ENCODE measurements at regions not wholly inside any gene's neighbourhood (a gene's known extent, or its start where the extent isn't known, plus 50 kb on each side); places are given as distances from the start of the nearest gene placed in this dataset.
A peak's percentile ranks its signal among the peaks of the same experiment; 100 is the strongest.

DNA sequence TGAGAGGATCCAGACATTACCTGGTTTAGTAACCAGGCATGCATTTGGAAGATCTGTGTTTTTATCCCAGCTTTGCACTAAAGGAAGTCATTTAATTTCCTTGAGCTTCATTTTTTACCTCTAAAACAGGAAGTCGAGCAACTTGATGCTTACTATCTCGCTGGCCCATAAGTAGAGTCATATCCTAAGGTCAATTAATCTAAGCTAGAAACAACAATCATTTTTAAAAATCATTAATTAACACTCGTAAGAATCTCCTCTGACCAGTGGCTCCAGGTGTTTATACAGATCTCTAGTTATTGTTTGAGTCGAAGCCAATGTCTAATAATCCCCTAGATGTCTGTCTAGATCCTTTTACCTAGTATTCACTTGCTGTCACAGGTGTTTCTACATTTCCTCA, 355.8 kb upstream of the DCN start:
- Histone ChIP-seq H3K4me3 (ENCODE audit: low read depth, low read length) (no peak overlapping the region), H3K36me3 (ENCODE audit: control insufficient read depth, insufficient read depth, low read length) (no peaks in the 10 kb centered on the region), H3K27me3 (ENCODE audit: control insufficient read depth, insufficient read depth, low read length) (no peaks in the 10 kb centered on the region)
- DNase-seq (ENCODE audit: low read depth): no peak
- FAIRE-seq: no peak
- TF ChIP-seq, protein P1, sequence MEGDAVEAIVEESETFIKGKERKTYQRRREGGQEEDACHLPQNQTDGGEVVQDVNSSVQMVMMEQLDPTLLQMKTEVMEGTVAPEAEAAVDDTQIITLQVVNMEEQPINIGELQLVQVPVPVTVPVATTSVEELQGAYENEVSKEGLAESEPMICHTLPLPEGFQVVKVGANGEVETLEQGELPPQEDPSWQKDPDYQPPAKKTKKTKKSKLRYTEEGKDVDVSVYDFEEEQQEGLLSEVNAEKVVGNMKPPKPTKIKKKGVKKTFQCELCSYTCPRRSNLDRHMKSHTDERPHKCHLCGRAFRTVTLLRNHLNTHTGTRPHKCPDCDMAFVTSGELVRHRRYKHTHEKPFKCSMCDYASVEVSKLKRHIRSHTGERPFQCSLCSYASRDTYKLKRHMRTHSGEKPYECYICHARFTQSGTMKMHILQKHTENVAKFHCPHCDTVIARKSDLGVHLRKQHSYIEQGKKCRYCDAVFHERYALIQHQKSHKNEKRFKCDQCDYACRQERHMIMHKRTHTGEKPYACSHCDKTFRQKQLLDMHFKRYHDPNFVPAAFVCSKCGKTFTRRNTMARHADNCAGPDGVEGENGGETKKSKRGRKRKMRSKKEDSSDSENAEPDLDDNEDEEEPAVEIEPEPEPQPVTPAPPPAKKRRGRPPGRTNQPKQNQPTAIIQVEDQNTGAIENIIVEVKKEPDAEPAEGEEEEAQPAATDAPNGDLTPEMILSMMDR (IDR thresholded peaks at IDR 0.05; ENCODE audit: insufficient read depth, low read length, severe bottlenecking): no peak

GRCh38 chr12:91533366-91533765, 350.7 kb upstream of the DCN start:
- Histone ChIP-seq H3K27me3 (ENCODE audit: control insufficient read depth, insufficient read depth, low read length) (no peaks in the 10 kb centered on the region), H3K36me3 (ENCODE audit: control insufficient read depth, insufficient read depth, low read length) (no peaks in the 10 kb centered on the region), H3K4me3 (ENCODE audit: low read depth, low read length) (no peak overlapping the region)
- FAIRE-seq: no peak
- no peak for DNase-seq (ENCODE audit: low read depth)
- TF ChIP-seq, protein P1 (IDR thresholded peaks at IDR 0.05; ENCODE audit: insufficient read depth, low read length, severe bottlenecking): no peak

DNA sequence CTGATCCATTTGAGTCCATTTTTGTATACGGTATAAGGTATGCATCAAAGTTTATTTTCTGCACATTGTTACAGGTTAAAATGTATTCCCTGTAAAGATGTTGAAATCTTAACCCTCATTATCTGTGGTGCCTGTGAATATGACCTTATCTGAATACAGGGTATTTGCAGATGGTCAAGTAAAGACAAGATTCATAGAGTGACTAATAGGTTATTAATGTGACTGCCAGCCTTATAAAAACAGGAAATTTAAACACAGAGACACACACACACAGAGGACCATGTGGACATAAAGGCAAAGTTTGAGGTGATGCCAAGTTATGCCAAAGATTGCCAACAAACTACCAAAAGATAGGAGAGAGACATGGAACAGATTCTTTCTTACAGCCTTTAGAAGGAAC, 347.2 kb upstream of the DCN start:
- peak; percentile 87 for DNase-seq (ENCODE audit: low read depth)
- H3K27me3 ChIP-seq (ENCODE audit: control insufficient read depth, insufficient read depth, low read length): no peaks in the 10 kb centered on the region
- TF ChIP-seq, protein P1 (IDR thresholded peaks at IDR 0.05; ENCODE audit: insufficient read depth, low read length, severe bottlenecking): no peak
- no peak for FAIRE-seq
- no peak overlapping the region for H3K4me3 ChIP-seq (ENCODE audit: low read depth, low read length)
- no peaks in the 10 kb centered on the region for H3K36me3 ChIP-seq (ENCODE audit: control insufficient read depth, insufficient read depth, low read length)

DNA sequence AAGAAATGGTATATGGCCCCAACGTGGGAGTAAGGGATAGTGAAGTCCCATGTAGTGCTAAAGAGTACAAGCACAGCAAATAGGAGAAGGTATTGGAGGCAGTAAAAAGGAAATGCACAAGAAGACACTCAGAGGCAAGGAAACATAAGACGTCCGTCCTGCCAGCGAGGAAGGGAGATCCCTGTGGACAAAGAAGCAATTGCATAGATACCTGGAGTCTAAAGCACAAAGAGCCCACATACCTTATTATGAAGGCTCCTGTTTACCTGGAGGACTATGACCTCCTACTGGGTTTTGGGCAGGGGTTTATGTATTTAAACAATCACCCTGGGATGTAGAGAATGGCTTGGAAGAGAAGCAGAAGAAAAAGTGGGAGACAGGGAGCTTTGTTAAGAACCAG, 341.2 kb upstream of the DCN start:
- H3K4me3 ChIP-seq (ENCODE audit: low read depth, low read length): no peak overlapping the region
- no peak for FAIRE-seq
- no peaks in the 10 kb centered on the region for H3K27me3 ChIP-seq (ENCODE audit: control insufficient read depth, insufficient read depth, low read length)
- DNase-seq (ENCODE audit: low read depth): no peak
- no peaks in the 10 kb centered on the region for H3K36me3 ChIP-seq (ENCODE audit: control insufficient read depth, insufficient read depth, low read length)
- TF ChIP-seq, protein P1 (IDR thresholded peaks at IDR 0.05; ENCODE audit: insufficient read depth, low read length, severe bottlenecking): no peak

DNA sequence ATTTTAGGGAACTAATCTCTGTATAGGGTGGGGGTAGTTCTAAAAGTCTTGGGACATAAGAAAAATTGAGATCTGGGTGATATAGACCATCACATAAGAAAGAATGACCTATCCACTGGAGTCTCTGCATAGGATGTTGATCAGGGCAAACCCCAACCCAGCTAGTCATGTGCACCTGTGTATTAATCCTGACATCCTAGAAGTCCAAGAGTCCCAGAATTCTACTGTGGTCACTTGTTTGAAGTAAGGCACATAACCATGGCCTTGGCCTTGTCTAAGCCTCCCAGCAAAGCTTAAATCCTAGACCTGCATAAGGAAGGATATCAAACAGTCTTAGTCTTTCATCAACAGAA, 334.1 kb upstream of the DCN start:
- Histone ChIP-seq H3K4me3 (ENCODE audit: low read depth, low read length) (no peak overlapping the region), H3K27me3 (ENCODE audit: control insufficient read depth, insufficient read depth, low read length) (no peaks in the 10 kb centered on the region), H3K36me3 (ENCODE audit: control insufficient read depth, insufficient read depth, low read length) (no peaks in the 10 kb centered on the region)
- TF ChIP-seq, protein P1 (IDR thresholded peaks at IDR 0.05; ENCODE audit: insufficient read depth, low read length, severe bottlenecking): no peak
- FAIRE-seq (no peak), DNase-seq (ENCODE audit: low read depth) (no peak)

DNA sequence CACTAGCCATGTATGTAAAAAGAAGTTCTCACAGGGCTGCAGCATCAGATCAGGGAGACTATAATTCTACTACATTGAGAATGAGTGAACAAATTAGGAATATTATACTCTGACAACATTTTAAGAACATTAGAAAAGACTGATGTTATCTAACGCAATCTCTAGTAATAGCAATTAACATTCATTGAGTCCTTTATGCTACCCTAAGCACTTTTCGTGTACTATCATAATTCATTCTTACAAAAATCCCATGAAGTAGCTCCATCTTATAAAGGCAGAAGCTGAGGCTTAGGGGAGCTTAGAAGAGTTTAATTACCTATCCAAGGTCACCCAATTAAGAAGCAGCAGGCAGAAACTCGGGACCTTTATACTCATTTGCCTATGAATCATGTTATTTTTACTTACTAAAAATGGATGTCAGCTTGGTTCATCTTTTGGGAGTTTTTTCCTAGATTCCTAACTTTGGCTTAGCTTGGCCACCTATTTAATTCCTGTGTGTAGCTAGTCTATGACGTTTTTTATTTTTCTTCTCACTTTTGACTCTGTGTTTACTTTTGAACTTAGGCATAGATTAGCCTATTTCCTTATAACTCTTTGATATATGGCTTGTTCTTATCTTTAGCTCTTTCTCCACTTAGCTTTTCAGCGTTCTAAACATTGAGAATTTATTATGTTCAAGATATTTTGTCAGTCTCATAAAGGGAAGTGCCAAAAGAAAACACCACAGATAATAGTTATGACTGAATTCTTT, 333.5 kb upstream of the DCN start:
- TF ChIP-seq, protein P1 (IDR thresholded peaks at IDR 0.05; ENCODE audit: insufficient read depth, low read length, severe bottlenecking): no peak
- FAIRE-seq (no peak), DNase-seq (ENCODE audit: low read depth) (no peak)
- H3K27me3 ChIP-seq (ENCODE audit: control insufficient read depth, insufficient read depth, low read length): no peaks in the 10 kb centered on the region
- no peaks in the 10 kb centered on the region for H3K36me3 ChIP-seq (ENCODE audit: control insufficient read depth, insufficient read depth, low read length)
- no peak overlapping the region for H3K4me3 ChIP-seq (ENCODE audit: low read depth, low read length)

Measured in bronchial epithelial cell (primary cell).